ENCODE measurements at regions not wholly inside any gene's neighbourhood (a gene's known extent, or its start where the extent isn't known, plus 50 kb on each side); places are given as distances from the start of the nearest gene placed in this dataset.

DNA sequence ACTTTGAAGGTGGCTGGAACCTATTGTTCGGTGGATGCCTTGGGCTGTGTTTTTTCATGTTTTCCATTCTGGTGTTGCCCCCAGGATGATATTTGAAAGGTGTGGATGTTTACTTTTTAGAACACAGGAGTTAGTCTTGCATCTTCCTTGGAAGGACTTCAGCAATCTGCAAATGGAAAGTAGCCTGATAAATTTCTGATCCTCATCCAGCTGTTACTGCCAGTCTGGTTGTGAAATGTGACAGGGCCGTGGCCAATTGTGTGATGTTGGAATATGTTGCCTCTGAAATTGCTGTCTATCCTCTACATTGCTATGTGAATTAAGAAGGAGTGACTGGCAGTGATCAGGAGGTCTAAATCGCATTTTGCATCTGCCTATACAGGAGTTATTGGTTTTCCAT lies 382.5 kb upstream of the C2CD4B start:
- H3K4me3 ChIP-seq (ENCODE audit: low read length): no peak overlapping the region
- DNase-seq (ENCODE audit: low read depth, low spot score): no peak

DNA sequence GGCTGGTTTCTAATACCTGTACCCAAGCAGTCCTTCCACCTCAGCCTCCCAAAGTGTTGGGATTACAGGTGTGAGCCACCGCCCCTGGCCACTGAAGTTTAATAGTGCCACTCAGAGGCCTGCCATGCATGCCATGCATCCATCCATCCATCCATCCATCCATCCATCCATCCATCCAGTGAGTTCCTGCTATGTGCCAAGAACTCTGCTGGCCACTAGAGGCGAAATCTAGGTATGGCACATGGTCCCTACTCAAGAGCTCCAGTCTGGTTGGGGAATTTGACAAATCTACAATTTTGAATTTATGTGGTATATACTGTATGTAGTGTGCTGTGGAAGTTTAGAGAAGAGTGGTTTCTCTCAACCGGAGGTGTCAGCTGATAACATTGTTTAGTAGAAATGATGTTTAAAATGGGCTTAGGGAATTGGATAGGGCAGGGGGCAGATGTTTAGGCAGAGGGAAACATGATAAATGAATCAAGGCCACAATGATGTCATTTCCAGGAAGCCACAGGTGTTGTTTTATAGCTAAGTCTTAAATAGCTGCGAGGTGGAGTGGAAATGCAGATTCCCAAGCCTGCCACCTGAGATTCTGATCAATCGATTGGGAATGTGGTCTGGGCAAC lies 384.4 kb upstream of the C2CD4B start:
- peak; percentile 14 for DNase-seq (ENCODE audit: low read depth, low spot score)
- H3K4me3 ChIP-seq (ENCODE audit: low read length): no peak overlapping the region

DNA sequence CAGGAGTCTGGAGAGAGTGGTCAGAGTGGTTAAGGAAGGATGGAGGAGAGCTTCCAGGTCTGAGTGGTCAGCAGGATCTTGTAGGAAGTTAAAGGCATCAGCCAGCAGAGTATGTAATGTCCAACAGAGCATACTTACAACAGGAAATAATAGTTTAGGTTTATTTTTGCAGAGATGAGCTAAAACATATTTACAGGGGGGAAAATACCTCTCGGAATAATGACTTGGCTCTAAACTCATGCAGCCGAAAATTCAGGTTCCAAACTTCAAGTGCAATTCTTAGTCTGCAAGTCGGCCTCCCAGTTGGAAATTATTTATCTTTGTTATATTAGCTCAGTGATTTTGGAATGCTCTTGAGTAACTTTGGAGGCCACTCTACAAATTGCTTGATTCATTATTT lies 385.0 kb upstream of the C2CD4B start:
- H3K4me3 ChIP-seq (ENCODE audit: low read length): no peak overlapping the region
- no peak for DNase-seq (ENCODE audit: low read depth, low spot score)

- H3K4me3 ChIP-seq (ENCODE audit: low read length): no peak overlapping the region
- no peak for DNase-seq (ENCODE audit: low read depth, low spot score)
These were observed 387.4 kb upstream of the C2CD4B start for GRCh38 chr15:62552444-62552843.

- no peak overlapping the region for H3K4me3 ChIP-seq (ENCODE audit: low read length)
- DNase-seq (ENCODE audit: low read depth, low spot score): no peak
These were observed 389.0 kb upstream of the C2CD4B start for GRCh38 chr15:62553911-62554563.

DNA sequence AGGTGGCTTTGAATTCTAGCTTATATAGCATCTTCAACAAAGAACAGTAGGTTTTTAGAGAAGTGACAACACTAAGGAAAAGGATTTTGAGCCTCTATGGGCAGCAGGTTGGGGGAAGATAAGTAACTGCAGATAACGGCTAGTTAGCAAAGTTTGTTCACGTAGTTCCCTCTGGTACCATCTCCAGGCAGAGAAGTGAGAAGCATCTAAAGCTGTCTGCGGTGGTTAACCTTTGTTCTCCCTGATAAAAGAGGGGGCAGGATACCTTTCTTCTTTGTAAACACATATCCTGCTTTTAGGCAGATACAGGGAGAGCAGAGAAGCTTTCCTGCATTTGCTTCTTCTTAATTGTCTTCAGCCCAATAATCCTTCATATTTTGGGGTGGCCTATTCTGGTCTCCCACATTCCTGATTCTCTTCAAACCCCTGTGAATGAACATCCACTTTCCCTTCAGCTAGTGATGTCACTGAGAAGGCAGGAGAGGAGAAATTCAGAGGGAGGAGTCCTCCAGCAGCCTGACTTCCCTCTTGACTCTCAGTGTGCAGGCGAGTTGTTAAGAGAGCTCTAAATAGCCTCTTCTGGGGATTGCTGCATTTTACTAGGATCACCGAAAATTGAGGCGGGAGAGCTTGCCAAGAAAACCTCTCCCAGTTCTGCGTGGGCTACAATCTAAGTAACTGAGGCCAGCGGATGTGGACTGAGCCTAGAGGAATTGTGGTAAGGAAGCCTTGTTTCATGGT lies 393.7 kb upstream of the C2CD4B start:
- no peak overlapping the region for H3K4me3 ChIP-seq (ENCODE audit: low read length)
- no peak for DNase-seq (ENCODE audit: low read depth, low spot score)

DNA sequence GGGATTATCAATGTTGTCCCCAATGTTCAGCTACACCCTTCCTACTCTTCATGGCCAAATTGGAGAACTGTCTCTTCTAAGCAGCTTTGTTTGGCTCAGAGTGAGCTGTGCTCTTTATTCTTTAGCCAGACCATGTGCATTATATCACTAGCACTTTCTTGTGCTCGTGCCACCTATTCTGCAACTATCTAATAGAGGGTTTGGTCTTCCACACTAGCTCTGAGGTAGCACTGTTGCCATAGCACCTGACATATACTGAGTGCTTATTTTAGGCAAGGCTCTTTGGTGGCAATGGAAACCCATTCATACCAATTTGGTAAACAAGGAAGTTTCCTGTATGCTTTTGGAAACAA lies 394.3 kb upstream of the C2CD4B start:
- H3K4me3 ChIP-seq (ENCODE audit: low read length): no peak overlapping the region
- DNase-seq (ENCODE audit: low read depth, low spot score): no peak

GRCh38 chr15:62561059-62561519 lies 396.0 kb upstream of the C2CD4B start:
- H3K4me3 ChIP-seq (ENCODE audit: low read length): no peak overlapping the region
- no peak for DNase-seq (ENCODE audit: low read depth, low spot score)

GRCh38 chr15:62561571-62561970 lies 396.5 kb upstream of the C2CD4B start:
- H3K4me3 ChIP-seq (ENCODE audit: low read length): no peak overlapping the region
- no peak for DNase-seq (ENCODE audit: low read depth, low spot score)

GRCh38 chr15:62564886-62565633 lies 400.0 kb upstream of the C2CD4B start:
- H3K4me3 ChIP-seq (ENCODE audit: low read length): no peak overlapping the region
- no peak for DNase-seq (ENCODE audit: low read depth, low spot score)

DNA sequence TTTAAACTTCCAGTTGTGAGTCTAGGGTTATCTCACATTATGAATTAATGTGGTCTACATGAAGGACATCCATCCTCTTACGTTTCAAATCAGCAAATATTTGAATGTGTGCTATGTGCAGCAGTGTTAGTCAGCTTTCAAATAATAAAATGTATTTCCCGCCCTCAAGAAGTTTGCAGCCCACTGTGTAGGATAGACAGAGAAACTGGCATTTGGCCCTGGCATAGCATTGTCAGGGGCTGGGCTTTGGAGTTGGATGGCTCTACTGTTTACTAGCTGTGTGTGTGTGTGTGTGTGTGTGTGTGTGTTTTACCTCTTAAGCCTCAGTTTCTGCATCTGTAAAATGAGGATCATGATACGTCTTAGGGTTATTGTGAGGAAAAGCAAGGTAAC lies 400.5 kb upstream of the C2CD4B start:
- no peak for DNase-seq (ENCODE audit: low read depth, low spot score)
- H3K4me3 ChIP-seq (ENCODE audit: low read length): no peak overlapping the region

DNA sequence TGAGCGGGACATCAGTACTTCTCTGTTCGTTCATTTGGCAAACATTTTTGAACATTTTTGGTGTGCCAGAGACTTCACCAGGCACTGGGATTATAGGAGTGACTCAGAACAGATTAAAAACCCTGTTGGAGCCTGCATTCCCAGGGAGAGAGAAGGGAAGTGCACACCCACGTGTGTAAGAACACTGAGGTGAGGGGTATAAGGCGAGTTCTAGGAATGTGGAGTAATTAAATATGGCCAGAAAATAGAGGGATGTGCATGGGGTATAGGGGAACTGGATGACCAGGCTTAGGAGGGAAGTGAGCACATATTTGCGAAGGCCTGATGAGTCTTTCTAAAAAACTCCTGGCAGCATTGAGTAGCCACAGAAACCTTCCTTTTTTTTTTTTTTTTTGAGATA lies 401.2 kb upstream of the C2CD4B start:
- DNase-seq (ENCODE audit: low read depth, low spot score): no peak

GRCh38 chr15:62567501-62567900 lies 402.4 kb upstream of the C2CD4B start:
- no peak for DNase-seq (ENCODE audit: low read depth, low spot score)
- H3K4me3 ChIP-seq (ENCODE audit: low read length): no peak overlapping the region

More for the DNA sequence above, 401.2 kb upstream of the C2CD4B start:
- no peak overlapping the region for H3K4me3 ChIP-seq (ENCODE audit: low read length)

DNA sequence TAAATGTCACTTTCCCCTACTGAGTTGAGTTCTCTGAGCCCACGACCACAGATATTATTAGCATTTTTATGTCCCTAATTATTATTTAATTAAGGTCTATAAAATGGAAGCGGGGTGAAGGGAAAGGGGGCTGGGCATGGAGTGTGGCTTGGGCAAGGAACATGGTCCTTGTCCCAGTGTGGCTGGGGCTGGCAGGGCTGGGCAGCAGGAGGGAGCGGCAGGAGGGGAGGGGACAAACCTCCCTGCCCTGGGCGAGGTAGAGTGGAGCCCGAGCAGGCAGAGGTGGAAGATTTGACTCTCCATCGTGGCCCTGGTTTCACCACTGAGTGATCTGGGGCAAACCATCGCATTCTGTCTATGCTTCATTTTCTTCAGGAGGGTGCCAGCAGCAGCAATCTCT lies 402.9 kb upstream of the C2CD4B start:
- no peak overlapping the region for H3K4me3 ChIP-seq (ENCODE audit: low read length)
- no peak for DNase-seq (ENCODE audit: low read depth, low spot score)

GRCh38 chr15:62568702-62569101 lies 403.6 kb upstream of the C2CD4B start:
- H3K4me3 ChIP-seq (ENCODE audit: low read length): no peak overlapping the region
- no peak for DNase-seq (ENCODE audit: low read depth, low spot score)

- DNase-seq (ENCODE audit: low read depth, low spot score): peak; percentile 29
- no peak overlapping the region for H3K4me3 ChIP-seq (ENCODE audit: low read length)
These were observed 404.6 kb upstream of the C2CD4B start for GRCh38 chr15:62569460-62570404.

- no peak overlapping the region for H3K4me3 ChIP-seq (ENCODE audit: low read length)
- no peak for DNase-seq (ENCODE audit: low read depth, low spot score)
These were observed 405.3 kb upstream of the C2CD4B start for GRCh38 chr15:62570405-62570783.

DNA sequence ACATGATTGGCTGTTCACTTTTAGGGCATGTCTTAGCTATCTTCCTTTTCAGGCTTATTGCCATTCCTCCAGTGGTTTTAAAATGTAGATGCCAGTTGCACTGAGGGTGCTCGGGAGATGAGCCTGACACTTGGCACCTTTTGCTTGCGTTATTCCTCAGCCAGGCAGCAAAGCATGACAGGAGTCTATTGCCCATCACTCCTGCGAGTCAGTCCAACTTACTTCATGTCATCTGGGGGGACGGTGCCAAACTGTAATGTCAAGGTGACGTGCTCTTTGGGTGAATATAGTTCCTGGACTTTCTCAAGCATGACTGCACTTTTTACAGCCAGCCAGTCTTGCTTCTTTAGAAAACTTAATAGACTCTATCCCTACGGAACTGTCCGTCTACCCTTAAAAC lies 406.0 kb upstream of the C2CD4B start:
- DNase-seq (ENCODE audit: low read depth, low spot score): no peak
- H3K4me3 ChIP-seq (ENCODE audit: low read length): no peak overlapping the region

- H3K4me3 ChIP-seq (ENCODE audit: low read length): no peak overlapping the region
- DNase-seq (ENCODE audit: low read depth, low spot score): no peak
These were observed 407.7 kb upstream of the C2CD4B start for GRCh38 chr15:62572797-62573196.
